Ishikawa (cell line): ENCODE measurements at regions not wholly inside any gene's neighbourhood (a gene's known extent, or its start where the extent isn't known, plus 50 kb on each side); places are given as distances from the start of the nearest gene placed in this dataset.
A peak's percentile ranks its signal among the peaks of the same experiment; 100 is the strongest.

Experiments
- CEBPB ChIP-seq: IDR thresholded peaks from 2 replicates; pipeline ENCODE4 v1.6.1; 2012
- CREB1 ChIP-seq: IDR thresholded peaks from 2 replicates; pipeline ENCODE4 v1.6.1; 2012; ENCODE audit warnings: low read depth
- EGR1 ChIP-seq: IDR thresholded peaks from 2 replicates; pipeline ENCODE4 v1.6.1; 2012
- EP300 ChIP-seq: IDR thresholded peaks from 2 replicates; pipeline ENCODE4 v1.6.1; 2012; ENCODE audit warnings: borderline replicate concordance
- FOXM1 ChIP-seq: IDR thresholded peaks from 2 replicates; pipeline ENCODE4 v1.6.1; 2012; ENCODE audit warnings: low read depth, borderline replicate concordance
- RAD21 ChIP-seq: IDR thresholded peaks from 2 replicates; pipeline ENCODE4 v1.6.1; 2012; ENCODE audit warnings: low read depth
- TAF1 ChIP-seq: IDR thresholded peaks from 2 replicates; pipeline ENCODE4 v1.6.1; 2012; ENCODE audit warnings: low read depth, mild to moderate bottlenecking
- TCF12 ChIP-seq: IDR thresholded peaks from 2 replicates; pipeline ENCODE4 v1.6.1; 2012; ENCODE audit warnings: low read depth
- TEAD4 ChIP-seq: IDR thresholded peaks from 2 replicates; pipeline ENCODE4 v1.6.1; 2012
- YY1 ChIP-seq: IDR thresholded peaks from 2 replicates; pipeline ENCODE4 v1.6.1; 2012; ENCODE audit warnings: low read depth
- ZBTB7A ChIP-seq: IDR thresholded peaks from 2 replicates; pipeline ENCODE4 v1.6.1; 2012; ENCODE audit warnings: low read depth
- TF ChIP-seq, protein P1 (sequence below): IDR thresholded peaks from 2 replicates; pipeline ENCODE4 v1.6.1; 2012; ENCODE audit warnings: low read depth, mild to moderate bottlenecking
- TF ChIP-seq, protein P2 (sequence below): IDR thresholded peaks from 2 replicates; pipeline ENCODE4 v1.6.1; 2012
- TF ChIP-seq, protein P3 (sequence below): IDR thresholded peaks from 2 replicates; pipeline ENCODE4 v1.6.1; 2012

DNA sequence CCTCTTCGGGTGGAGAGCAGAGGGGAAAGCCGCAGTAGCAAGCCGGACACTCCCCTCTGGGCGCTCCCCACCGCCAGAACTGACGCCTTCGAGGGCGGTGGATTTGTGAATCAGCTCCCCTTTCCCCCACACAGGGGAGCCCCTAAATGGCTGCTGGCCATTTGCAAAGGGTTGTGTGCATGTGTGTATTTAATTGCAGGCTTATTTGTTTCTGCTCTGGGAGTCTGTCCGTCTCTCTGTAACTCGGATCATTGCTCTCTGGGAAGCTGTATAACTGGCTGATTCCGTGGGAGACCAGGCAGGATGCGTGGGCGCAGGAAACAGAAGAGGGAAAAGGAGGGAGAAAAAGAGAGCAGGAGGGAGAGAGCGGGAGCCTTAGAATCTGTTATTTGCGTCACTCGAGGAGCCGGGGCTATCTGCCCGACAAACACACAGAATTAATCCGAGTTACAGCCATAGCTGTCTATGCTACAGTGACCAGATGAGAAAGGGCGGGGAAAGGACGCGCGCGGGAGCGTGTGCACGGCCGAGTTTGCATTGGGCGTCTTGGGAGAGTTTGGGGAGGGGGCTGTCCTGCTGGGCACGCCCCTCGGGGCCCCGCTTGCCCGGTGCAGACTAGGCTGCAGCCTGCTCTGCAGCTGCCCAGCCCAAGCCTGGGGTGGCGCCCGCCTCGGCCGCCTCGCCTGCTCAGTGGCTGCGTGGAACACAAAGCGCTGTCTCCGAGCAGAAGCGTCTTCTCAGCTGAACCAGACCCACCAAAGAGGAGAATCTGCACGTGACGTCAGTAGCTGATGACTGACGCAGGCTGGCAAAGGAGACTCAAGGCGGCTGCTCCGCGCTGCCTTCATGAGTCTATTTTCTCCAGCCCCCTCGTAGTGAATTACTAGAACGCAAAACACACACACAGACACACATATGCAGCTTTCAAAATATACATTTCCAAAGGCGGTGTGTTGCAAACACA, 105.3 kb upstream of the HSD17B12 start:
- TF ChIP-seq, protein P1, sequence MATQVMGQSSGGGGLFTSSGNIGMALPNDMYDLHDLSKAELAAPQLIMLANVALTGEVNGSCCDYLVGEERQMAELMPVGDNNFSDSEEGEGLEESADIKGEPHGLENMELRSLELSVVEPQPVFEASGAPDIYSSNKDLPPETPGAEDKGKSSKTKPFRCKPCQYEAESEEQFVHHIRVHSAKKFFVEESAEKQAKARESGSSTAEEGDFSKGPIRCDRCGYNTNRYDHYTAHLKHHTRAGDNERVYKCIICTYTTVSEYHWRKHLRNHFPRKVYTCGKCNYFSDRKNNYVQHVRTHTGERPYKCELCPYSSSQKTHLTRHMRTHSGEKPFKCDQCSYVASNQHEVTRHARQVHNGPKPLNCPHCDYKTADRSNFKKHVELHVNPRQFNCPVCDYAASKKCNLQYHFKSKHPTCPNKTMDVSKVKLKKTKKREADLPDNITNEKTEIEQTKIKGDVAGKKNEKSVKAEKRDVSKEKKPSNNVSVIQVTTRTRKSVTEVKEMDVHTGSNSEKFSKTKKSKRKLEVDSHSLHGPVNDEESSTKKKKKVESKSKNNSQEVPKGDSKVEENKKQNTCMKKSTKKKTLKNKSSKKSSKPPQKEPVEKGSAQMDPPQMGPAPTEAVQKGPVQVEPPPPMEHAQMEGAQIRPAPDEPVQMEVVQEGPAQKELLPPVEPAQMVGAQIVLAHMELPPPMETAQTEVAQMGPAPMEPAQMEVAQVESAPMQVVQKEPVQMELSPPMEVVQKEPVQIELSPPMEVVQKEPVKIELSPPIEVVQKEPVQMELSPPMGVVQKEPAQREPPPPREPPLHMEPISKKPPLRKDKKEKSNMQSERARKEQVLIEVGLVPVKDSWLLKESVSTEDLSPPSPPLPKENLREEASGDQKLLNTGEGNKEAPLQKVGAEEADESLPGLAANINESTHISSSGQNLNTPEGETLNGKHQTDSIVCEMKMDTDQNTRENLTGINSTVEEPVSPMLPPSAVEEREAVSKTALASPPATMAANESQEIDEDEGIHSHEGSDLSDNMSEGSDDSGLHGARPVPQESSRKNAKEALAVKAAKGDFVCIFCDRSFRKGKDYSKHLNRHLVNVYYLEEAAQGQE: no peak
- TF ChIP-seq, protein P2, sequence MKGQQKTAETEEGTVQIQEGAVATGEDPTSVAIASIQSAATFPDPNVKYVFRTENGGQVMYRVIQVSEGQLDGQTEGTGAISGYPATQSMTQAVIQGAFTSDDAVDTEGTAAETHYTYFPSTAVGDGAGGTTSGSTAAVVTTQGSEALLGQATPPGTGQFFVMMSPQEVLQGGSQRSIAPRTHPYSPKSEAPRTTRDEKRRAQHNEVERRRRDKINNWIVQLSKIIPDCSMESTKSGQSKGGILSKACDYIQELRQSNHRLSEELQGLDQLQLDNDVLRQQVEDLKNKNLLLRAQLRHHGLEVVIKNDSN: no peak
- TF ChIP-seq, protein P3, sequence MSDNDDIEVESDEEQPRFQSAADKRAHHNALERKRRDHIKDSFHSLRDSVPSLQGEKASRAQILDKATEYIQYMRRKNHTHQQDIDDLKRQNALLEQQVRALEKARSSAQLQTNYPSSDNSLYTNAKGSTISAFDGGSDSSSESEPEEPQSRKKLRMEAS: no peak
- TF ChIP-seq FOXM1 (no peak), EGR1 (0 out of 2 replicates have a peak, but pooled peaks have one; percentile 4), RAD21 (no peak), CREB1 (no peak), TCF12 (no peak), CEBPB (no peak), TEAD4 (no peak), EP300 (no peak), TAF1 (no peak), ZBTB7A (no peak), YY1 (no peak)
